ENCODE measurements at regions not wholly inside any gene's neighbourhood (a gene's known extent, or its start where the extent isn't known, plus 50 kb on each side); places are given as distances from the start of the nearest gene placed in this dataset.

DNA sequence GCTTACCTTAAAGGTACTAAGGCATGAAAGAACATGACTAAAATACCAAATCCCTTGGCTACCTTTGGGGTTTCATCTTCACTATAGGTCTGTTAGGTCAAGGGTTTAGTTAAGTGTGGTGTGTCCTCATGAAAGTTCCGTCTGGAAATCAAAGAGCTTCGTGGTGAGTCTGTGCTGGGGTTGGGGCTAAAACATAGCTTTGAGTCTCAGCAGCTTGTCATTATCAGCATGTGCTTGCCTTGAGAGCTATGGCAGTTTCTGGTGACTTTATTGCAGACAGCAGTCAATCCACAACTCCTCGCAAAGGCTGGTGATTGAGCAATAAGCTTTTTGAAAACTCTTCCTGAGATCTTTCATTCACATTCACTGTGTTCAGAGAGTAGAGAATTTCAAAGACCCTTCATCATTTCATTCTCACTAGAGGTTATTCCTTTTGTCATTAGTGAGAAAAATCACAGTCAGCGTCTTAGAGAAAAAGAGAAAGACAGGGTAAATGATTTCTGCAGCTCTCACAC lies 53.2 kb upstream of the CCDC6 start:
- Histone ChIP-seq H3K9me3 (no peaks in the 10 kb centered on the region), H3K4me1 (peaks cover 0 to 6% (median 0%) of the 10 kb centered on the region in 12 donors), H3K4me3 (no peak overlapping the region), H3K27me3 (no peaks in the 10 kb centered on the region), H3K36me3 (no peaks in the 10 kb centered on the region), H3K27ac (no peak overlapping the region)
- WGBS, 4 donors = 81 to 85% (median 82%) methylated on average over 4 of the region's 4 CpGs
- TF ChIP-seq, protein P1, sequence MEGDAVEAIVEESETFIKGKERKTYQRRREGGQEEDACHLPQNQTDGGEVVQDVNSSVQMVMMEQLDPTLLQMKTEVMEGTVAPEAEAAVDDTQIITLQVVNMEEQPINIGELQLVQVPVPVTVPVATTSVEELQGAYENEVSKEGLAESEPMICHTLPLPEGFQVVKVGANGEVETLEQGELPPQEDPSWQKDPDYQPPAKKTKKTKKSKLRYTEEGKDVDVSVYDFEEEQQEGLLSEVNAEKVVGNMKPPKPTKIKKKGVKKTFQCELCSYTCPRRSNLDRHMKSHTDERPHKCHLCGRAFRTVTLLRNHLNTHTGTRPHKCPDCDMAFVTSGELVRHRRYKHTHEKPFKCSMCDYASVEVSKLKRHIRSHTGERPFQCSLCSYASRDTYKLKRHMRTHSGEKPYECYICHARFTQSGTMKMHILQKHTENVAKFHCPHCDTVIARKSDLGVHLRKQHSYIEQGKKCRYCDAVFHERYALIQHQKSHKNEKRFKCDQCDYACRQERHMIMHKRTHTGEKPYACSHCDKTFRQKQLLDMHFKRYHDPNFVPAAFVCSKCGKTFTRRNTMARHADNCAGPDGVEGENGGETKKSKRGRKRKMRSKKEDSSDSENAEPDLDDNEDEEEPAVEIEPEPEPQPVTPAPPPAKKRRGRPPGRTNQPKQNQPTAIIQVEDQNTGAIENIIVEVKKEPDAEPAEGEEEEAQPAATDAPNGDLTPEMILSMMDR (IDR thresholded peaks at IDR 0.05) = no peak
- TF ChIP-seq POLR2A (IDR thresholded peaks at IDR 0.05) = no peak
- ATAC-seq (no peak), DNase-seq (no peak)
- intact Hi-C loops (cut with DNase I) = loop anchor here in 1 of 10 donors (10.0 kb wide), 1 partner anchor 65 kb away; no protein-coding TSS in a partner anchor

DNA sequence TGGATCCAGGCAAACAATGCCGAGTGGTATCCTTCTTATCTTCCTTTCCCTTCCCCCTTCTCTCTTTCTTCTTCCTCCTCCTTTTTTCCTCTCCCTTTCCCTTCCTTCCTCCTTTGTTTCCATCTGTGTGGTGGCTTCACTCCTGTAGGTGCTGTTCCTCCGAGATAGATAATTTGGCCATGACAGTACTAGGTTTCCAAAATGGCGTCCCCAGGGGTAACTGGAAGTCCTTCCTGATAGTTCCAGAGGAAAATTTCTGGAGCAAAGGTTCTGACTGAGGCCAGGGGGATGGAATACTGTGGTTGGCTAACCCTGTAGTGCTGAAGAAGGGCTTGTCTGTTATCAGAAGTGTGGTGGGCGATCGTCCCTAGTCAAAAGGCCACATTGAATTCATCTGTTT lies 52.5 kb upstream of the CCDC6 start:
- peaks cover 0 to 6% (median 0%) of the 10 kb centered on the region in 12 donors for H3K4me1 ChIP-seq
- H3K4me3 ChIP-seq = no peak overlapping the region
- 70 to 80% (median 78%) methylated on average over 5 of the region's 5 CpGs for WGBS, 4 donors
- H3K27ac ChIP-seq = no peak overlapping the region
- ATAC-seq (no peak), DNase-seq (no peak)
- H3K9me3 ChIP-seq = no peaks in the 10 kb centered on the region
- no peaks in the 10 kb centered on the region for H3K27me3 ChIP-seq
- intact Hi-C loops (cut with DNase I) = no loop called here
- H3K36me3 ChIP-seq = no peaks in the 10 kb centered on the region
- TF ChIP-seq POLR2A (IDR thresholded peaks at IDR 0.05) = no peak
- TF ChIP-seq, protein P1 (IDR thresholded peaks at IDR 0.05) = no peak

DNA sequence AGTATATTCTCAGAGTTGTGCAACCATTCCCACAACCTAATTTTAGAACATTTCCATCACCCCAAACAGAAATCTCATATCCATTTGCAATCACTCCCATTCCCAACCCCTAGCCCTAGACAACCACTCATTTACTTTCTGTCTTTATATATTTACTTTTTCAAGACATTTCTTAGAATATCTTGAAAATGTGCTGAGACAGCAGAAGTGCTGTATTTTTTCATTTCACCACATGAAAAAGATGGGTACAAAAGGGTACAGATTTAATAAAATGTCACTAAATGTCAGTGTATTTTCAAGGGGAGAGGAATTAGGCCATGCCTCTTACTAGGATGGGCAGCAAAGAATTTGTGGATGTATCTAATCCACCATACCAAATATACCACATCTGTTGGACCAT lies 51.6 kb upstream of the CCDC6 start:
- no peak overlapping the region for H3K4me3 ChIP-seq
- ATAC-seq = no peak
- H3K27me3 ChIP-seq = no peaks in the 10 kb centered on the region
- H3K36me3 ChIP-seq = no peaks in the 10 kb centered on the region
- H3K4me1 ChIP-seq = peaks cover 0 to 6% (median 0%) of the 10 kb centered on the region in 12 donors
- TF ChIP-seq, protein P1 (IDR thresholded peaks at IDR 0.05) = no peak
- no peak for TF ChIP-seq POLR2A (IDR thresholded peaks at IDR 0.05)
- H3K27ac ChIP-seq = no peak overlapping the region
- no peaks in the 10 kb centered on the region for H3K9me3 ChIP-seq
- intact Hi-C loops (cut with DNase I) = no loop called here
- no peak for DNase-seq
